PC-9 (cell line): ENCODE measurements at regions not wholly inside any gene's neighbourhood (a gene's known extent, or its start where the extent isn't known, plus 50 kb on each side); places are given as distances from the start of the nearest gene placed in this dataset.
"Not testable (repeated sequence)": the region's sequence is repeated elsewhere in the genome, so short reads cannot be mapped to it uniquely, and the experiment has no call there.

Experiments used
- BruUV-seq: library from RNA; stranded (reverse); fragments of 400-500 nt; replicated peaks from 2 replicates; lab custom pipeline; 2021; lab: Mats Ljungman, UMichigan
- CTCF ChIA-PET: fragments of 300-600 bp; sonication (Branson Sonifier 250); formaldehyde crosslinking; loops from one replicate; lab custom pipeline; 2022; ENCODE audit warnings: antibody characterized with exemption; lab: Charles Lee
- POLR2A ChIA-PET: fragments of 300-600 bp; sonication (Branson Sonifier 250); formaldehyde crosslinking; loops from one replicate; lab custom pipeline; 2022; ENCODE audit warnings: antibody characterized with exemption; ENCODE audit not compliant: unreplicated experiment; lab: Charles Lee
- DNase-seq, 2 experiments: peaks; one replicate each; pipeline versions ENCODE4 v3.0.0 to v3.0.0-alpha.2; 2015 to 2022; ENCODE audit warnings: mixed read lengths in 1 of 2
- H2AFZ ChIP-seq: fragments of 200-600 bp; sonication (generic); 2 replicates; pipeline ENCODE4 v1.8.1; 2017; ENCODE audit warnings: antibody characterized with exemption
- H3F3A ChIP-seq: fragments of 200-600 bp; sonication (generic); 2 replicates; pipeline ENCODE4 v1.8.1; 2017; ENCODE audit warnings: antibody characterized with exemption, mild to moderate bottlenecking, low read depth; ENCODE audit not compliant: insufficient read depth
- H3K27ac ChIP-seq: fragments of 200-600 bp; sonication (generic); 2 replicates; pipeline ENCODE4 v1.6.1; 2016; ENCODE audit warnings: mixed run types
- H3K27me3 ChIP-seq: fragments of 200-600 bp; sonication (generic); 2 replicates; pipeline ENCODE4 v1.6.1; 2016; ENCODE audit warnings: low read depth, mixed run types; ENCODE audit not compliant: insufficient read depth
- H3K36me3 ChIP-seq: fragments of 200-600 bp; sonication (generic); 2 replicates; pipeline ENCODE4 v1.6.1; 2016; ENCODE audit warnings: low read depth, mixed run types
- H3K4me1 ChIP-seq: fragments of 200-600 bp; sonication (generic); replicated peaks from 2 replicates; pipeline ENCODE4 v1.6.1; 2016; ENCODE audit warnings: mixed run types; ENCODE audit not compliant: insufficient read depth
- H3K4me2 ChIP-seq: fragments of 200-600 bp; sonication (generic); 2 replicates; pipeline ENCODE4 v1.6.1; 2017; ENCODE audit warnings: mixed run types
- H3K4me3 ChIP-seq: fragments of 200-600 bp; sonication (generic); 2 replicates; pipeline ENCODE4 v1.6.1; 2016; ENCODE audit warnings: mixed run types
- H3K79me2 ChIP-seq: fragments of 200-600 bp; sonication (generic); 2 replicates; pipeline ENCODE4 v1.6.1; 2017; ENCODE audit warnings: low read depth, mixed run types
- H3K9me2 ChIP-seq: fragments of 200-600 bp; sonication (generic); 2 replicates; pipeline ENCODE4 v1.8.1; 2017; ENCODE audit warnings: mild to moderate bottlenecking; ENCODE audit not compliant: insufficient read depth
- H3K9me3 ChIP-seq: fragments of 200-600 bp; sonication (generic); 2 replicates; pipeline ENCODE4 v1.8.1; 2016; ENCODE audit warnings: low read depth; ENCODE audit not compliant: insufficient read depth
- H4K20me1 ChIP-seq: fragments of 200-600 bp; sonication (generic); 2 replicates; pipeline ENCODE4 v1.8.1; 2017; ENCODE audit not compliant: insufficient read depth
- CTCF ChIP-seq: fragments of 200-600 bp; sonication (generic); conservative IDR thresholded peaks from 2 replicates; pipeline ENCODE4 v1.6.1; 2017; ENCODE audit warnings: mixed run types, antibody characterized with exemption, mild to moderate bottlenecking, moderate library complexity
- EZH2 ChIP-seq: fragments of 200-600 bp; sonication (generic); IDR thresholded peaks from 2 replicates; pipeline ENCODE4 v1.8.0; 2017; ENCODE audit warnings: antibody characterized with exemption, low read depth
- intact Hi-C: fragments of 100-400 bp; cut with micrococcal nuclease; formaldehyde crosslinking; loops from one replicate; pipeline ENCODE4 v1.10.0; 2022; ENCODE audit not compliant: unreplicated experiment

GRCh38 chr6:84882768-84883766, 118.7 kb upstream of the TBX18 start:
- H3F3A ChIP-seq = no peaks in the 10 kb centered on the region
- TF ChIP-seq CTCF (no peak), EZH2 (no peak)
- no peak overlapping the region for H3K4me3 ChIP-seq
- no peak overlapping the region for H3K4me2 ChIP-seq
- no peaks in the 10 kb centered on the region for H3K27me3 ChIP-seq
- no peak overlapping the region for H2AFZ ChIP-seq
- H3K9me3 ChIP-seq = no peaks in the 10 kb centered on the region
- ChIA-PET POLR2A (no interaction called here), CTCF (no interaction called here)
- no TSS peak for BruUV-seq
- DNase-seq = no peak
- no peaks in the 10 kb centered on the region for H3K4me1 ChIP-seq
- H3K36me3 ChIP-seq = no peaks in the 10 kb centered on the region
- no peaks in the 10 kb centered on the region for H3K9me2 ChIP-seq
- H4K20me1 ChIP-seq = no peaks in the 10 kb centered on the region
- no peaks in the 10 kb centered on the region for H3K79me2 ChIP-seq
- no peak overlapping the region for H3K27ac ChIP-seq
- intact Hi-C loops = no loop called here

- intact Hi-C loops, H3F3A ChIP-seq, H3K4me1 ChIP-seq, H3K27ac ChIP-seq, H2AFZ ChIP-seq, H3K9me2 ChIP-seq, H3K4me3 ChIP-seq, H3K27me3 ChIP-seq, H3K79me2 ChIP-seq, H3K9me3 ChIP-seq, H4K20me1 ChIP-seq, POLR2A ChIA-PET, H3K4me2 ChIP-seq, H3K36me3 ChIP-seq, DNase-seq, BruUV-seq, CTCF ChIA-PET: not testable (repeated sequence)
These were observed 115.0 kb upstream of the TBX18 start for GRCh38 chr6:84879385-84879784.

- H3K4me2 ChIP-seq = no peak overlapping the region
- CTCF ChIA-PET = no interaction called here
- no peaks in the 10 kb centered on the region for H3K9me2 ChIP-seq
- POLR2A ChIA-PET = no interaction called here
- H2AFZ ChIP-seq = no peak overlapping the region
- no peak for DNase-seq
- no peak overlapping the region for H3K27ac ChIP-seq
- H3K27me3 ChIP-seq = no peaks in the 10 kb centered on the region
- no peak for TF ChIP-seq EZH2
- H3K36me3 ChIP-seq = no peaks in the 10 kb centered on the region
- H3K79me2 ChIP-seq = no peaks in the 10 kb centered on the region
- no peaks in the 10 kb centered on the region for H3F3A ChIP-seq
- intact Hi-C loops = no loop called here
- no TSS peak for BruUV-seq
- no peaks in the 10 kb centered on the region for H4K20me1 ChIP-seq
- H3K4me3 ChIP-seq = no peak overlapping the region
- no peaks in the 10 kb centered on the region for H3K4me1 ChIP-seq
- no peaks in the 10 kb centered on the region for H3K9me3 ChIP-seq
These were observed 113.3 kb upstream of the TBX18 start for GRCh38 chr6:84877515-84878210.
